GM23338 (cell line): ENCODE measurements at regions not wholly inside any gene's neighbourhood (a gene's known extent, or its start where the extent isn't known, plus 50 kb on each side); places are given as distances from the start of the nearest gene placed in this dataset.

Experiments used
- ATAC-seq: fragments of 200-7000 bp; cut with Tn5 transposase; 3 replicates; pipeline ENCODE4 v1.9.1; 2020
- DNase-seq: peaks from one replicate; pipeline ENCODE4 v3.0.0-alpha.2; 2015; ENCODE audit warnings: low spot score
- H2AFZ ChIP-seq: fragments of 200-600 bp; sonication (generic); 2 replicates; pipeline ENCODE4 v1.8.0; 2016; ENCODE audit warnings: antibody characterized with exemption, mild to moderate bottlenecking, moderate library complexity
- H3F3A ChIP-seq: fragments of 200-600 bp; sonication (generic); replicated peaks from 2 replicates; pipeline ENCODE4 v1.8.0; 2017; ENCODE audit warnings: antibody characterized with exemption, mixed run types, low read depth
- H3K27ac ChIP-seq: fragments of 200-600 bp; sonication (generic); 2 replicates; pipeline ENCODE4 v1.6.1; 2016; ENCODE audit warnings: low read depth
- H3K27me3 ChIP-seq: fragments of 200-600 bp; sonication (generic); 2 replicates; pipeline ENCODE4 v1.8.0; 2016; ENCODE audit warnings: mild to moderate bottlenecking, mixed run types, moderate library complexity; ENCODE audit not compliant: insufficient read depth
- H3K36me3 ChIP-seq: fragments of 200-600 bp; sonication (generic); 2 replicates; pipeline ENCODE4 v1.8.0; 2016; ENCODE audit warnings: mild to moderate bottlenecking; ENCODE audit not compliant: insufficient read depth
- H3K4me1 ChIP-seq: fragments of 200-600 bp; sonication (generic); 2 replicates; pipeline ENCODE4 v1.8.0; 2016; ENCODE audit warnings: mild to moderate bottlenecking, moderate library complexity; ENCODE audit not compliant: insufficient read depth
- H3K4me2 ChIP-seq: fragments of 200-600 bp; sonication (generic); 2 replicates; pipeline ENCODE4 v1.7.1; 2017; ENCODE audit warnings: mixed run types
- H3K4me3 ChIP-seq: fragments of 200-600 bp; sonication (generic); 2 replicates; pipeline ENCODE4 v1.6.1; 2016; ENCODE audit warnings: mixed run types
- H3K79me2 ChIP-seq: fragments of 200-600 bp; sonication (generic); replicated peaks from 2 replicates; pipeline ENCODE4 v1.8.0; 2017; ENCODE audit warnings: mild to moderate bottlenecking; ENCODE audit not compliant: insufficient read depth
- H3K9me2 ChIP-seq: fragments of 200-600 bp; sonication (generic); 2 replicates; pipeline ENCODE4 v1.8.0; 2017; ENCODE audit not compliant: insufficient read depth
- H4K20me1 ChIP-seq: fragments of 200-600 bp; sonication (generic); replicated peaks from 2 replicates; pipeline ENCODE4 v1.8.0; 2017; ENCODE audit warnings: mild to moderate bottlenecking; ENCODE audit not compliant: insufficient read depth
- H3K27ac Mint-ChIP-seq: 2 replicates; pipeline ENCODE4 v1.8.0; 2020; ENCODE audit warnings: inconsistent platforms, mild to moderate bottlenecking, moderate library complexity, mixed read lengths
- H3K27me3 Mint-ChIP-seq: 3 replicates; pipeline ENCODE4 v1.8.0; 2022; ENCODE audit warnings: low read depth, mild to moderate bottlenecking, moderate library complexity, mixed read lengths, inconsistent platforms; ENCODE audit not compliant: insufficient read depth, poor library complexity
- H3K36me3 Mint-ChIP-seq: 3 replicates; pipeline ENCODE4 v1.8.0; 2021; ENCODE audit warnings: low read depth, mild to moderate bottlenecking, inconsistent platforms, moderate library complexity, mixed read lengths
- H3K4me1 Mint-ChIP-seq: 3 replicates; pipeline ENCODE4 v1.8.0; 2020; ENCODE audit warnings: mild to moderate bottlenecking, inconsistent platforms, mixed read lengths
- H3K4me3 Mint-ChIP-seq: 3 replicates; pipeline ENCODE4 v1.8.0; 2021; ENCODE audit warnings: moderate library complexity, mild to moderate bottlenecking, inconsistent platforms, mixed read lengths
- H3K9me3 Mint-ChIP-seq: 3 replicates; pipeline ENCODE4 v1.8.0; 2020; ENCODE audit warnings: moderate library complexity, mild to moderate bottlenecking, inconsistent platforms, mixed read lengths
- CREB1 ChIP-seq: fragments of 250-450 bp; sonication (Bioruptor Pico); IDR thresholded peaks from 2 replicates; pipeline ENCODE4 v1.5.0; 2020; ENCODE audit warnings: low read depth, mild to moderate bottlenecking, moderate library complexity
- CTCF ChIP-seq, 2 experiments: fragments of 200-600 bp in 1 of 2; sonication (generic) in 1 of 2; conservative IDR thresholded peaks; 2 replicates each; pipeline versions ENCODE4 v1.5.1 to v1.6.1; 2016 to 2017; ENCODE audit warnings: antibody characterized with exemption in 2 of 2, low read depth in 2 of 2, mild to moderate bottlenecking in 2 of 2, moderate library complexity in 1 of 2
- EZH2 ChIP-seq: fragments of 200-600 bp; sonication (generic); IDR thresholded peaks from one replicate; pipeline ENCODE4 v1.8.0; 2017; ENCODE audit warnings: antibody characterized with exemption, mild to moderate bottlenecking, low read depth; ENCODE audit not compliant: unreplicated experiment
- EZH2phosphoT487 ChIP-seq: fragments of 200-600 bp; sonication (generic); IDR thresholded peaks from one replicate; pipeline ENCODE4 v1.8.1; 2018; ENCODE audit warnings: antibody characterized with exemption; ENCODE audit not compliant: unreplicated experiment
- JUNB ChIP-seq: IDR thresholded peaks from one replicate; pipeline ENCODE4 v1.6.1; 2016; ENCODE audit warnings: antibody characterized with exemption; ENCODE audit not compliant: unreplicated experiment
- NANOG ChIP-seq: IDR thresholded peaks from 2 replicates; pipeline ENCODE4 v1.6.1; 2016; ENCODE audit warnings: antibody characterized with exemption, borderline replicate concordance
- POLR2AphosphoS5 ChIP-seq: IDR thresholded peaks from 2 replicates; pipeline ENCODE4 v1.6.1; 2016; ENCODE audit warnings: antibody characterized with exemption, low read depth
- REST ChIP-seq: IDR thresholded peaks from one replicate; pipeline ENCODE4 v1.6.1; 2018; ENCODE audit warnings: antibody characterized with exemption; ENCODE audit not compliant: unreplicated experiment
- STAT1 ChIP-seq: IDR thresholded peaks from one replicate; pipeline ENCODE4 v1.6.1; 2016; ENCODE audit warnings: antibody characterized with exemption; ENCODE audit not compliant: unreplicated experiment
- ZNF114 ChIP-seq: fragments of 250-450 bp; sonication (Bioruptor Pico); IDR thresholded peaks from 2 replicates; pipeline ENCODE4 v1.5.0; 2020; ENCODE audit warnings: mild to moderate bottlenecking, moderate library complexity
- ZNF331 ChIP-seq: fragments of 250-450 bp; sonication (Bioruptor Pico); IDR thresholded peaks from 2 replicates; pipeline ENCODE4 v1.5.0; 2020; ENCODE audit warnings: low read depth, mild to moderate bottlenecking, moderate library complexity
- TF ChIP-seq, protein P1 (sequence below): fragments of 250-450 bp; sonication (Bioruptor Pico); IDR thresholded peaks from 2 replicates; pipeline ENCODE4 v1.5.0; 2020; ENCODE audit warnings: mild to moderate bottlenecking, moderate library complexity
- TF ChIP-seq, protein P2 (sequence below): IDR thresholded peaks from 2 replicates; pipeline ENCODE4 v1.6.1; 2016; ENCODE audit warnings: antibody characterized with exemption

- no peaks in the 10 kb centered on the region for H3K79me2 ChIP-seq
- DNase-seq: no peak
- no peak overlapping the region for H3K27ac Mint-ChIP-seq
- no peak overlapping the region for H3K4me3 ChIP-seq
- no peaks in the 10 kb centered on the region for H3K27me3 ChIP-seq
- no peaks in the 10 kb centered on the region for H3F3A ChIP-seq
- no peaks in the 10 kb centered on the region for H3K36me3 ChIP-seq
- no peak overlapping the region for H2AFZ ChIP-seq
- no peaks in the 10 kb centered on the region for H4K20me1 ChIP-seq
- no peak overlapping the region for H3K4me3 Mint-ChIP-seq
- no peaks in the 10 kb centered on the region for H3K4me1 ChIP-seq
- H3K4me1 Mint-ChIP-seq: no peaks in the 10 kb centered on the region; the same call in 2 of the 3 replicates
- no peak overlapping the region for H3K4me2 ChIP-seq
- TF ChIP-seq POLR2AphosphoS5 (no peak), ZNF114 (CRISPR knock-in tag) (no peak), CREB1 (no peak), REST (no peak), NANOG (no peak), STAT1 (no peak), CTCF (conservative IDR thresholded peaks at IDR 0.05; ENCODE audit: low read depth in 2 of 2) (no peak), EZH2 (no peak), JUNB (no peak), ZNF331 (CRISPR knock-in tag) (no peak), EZH2phosphoT487 (no peak)
- TF ChIP-seq, protein P1, sequence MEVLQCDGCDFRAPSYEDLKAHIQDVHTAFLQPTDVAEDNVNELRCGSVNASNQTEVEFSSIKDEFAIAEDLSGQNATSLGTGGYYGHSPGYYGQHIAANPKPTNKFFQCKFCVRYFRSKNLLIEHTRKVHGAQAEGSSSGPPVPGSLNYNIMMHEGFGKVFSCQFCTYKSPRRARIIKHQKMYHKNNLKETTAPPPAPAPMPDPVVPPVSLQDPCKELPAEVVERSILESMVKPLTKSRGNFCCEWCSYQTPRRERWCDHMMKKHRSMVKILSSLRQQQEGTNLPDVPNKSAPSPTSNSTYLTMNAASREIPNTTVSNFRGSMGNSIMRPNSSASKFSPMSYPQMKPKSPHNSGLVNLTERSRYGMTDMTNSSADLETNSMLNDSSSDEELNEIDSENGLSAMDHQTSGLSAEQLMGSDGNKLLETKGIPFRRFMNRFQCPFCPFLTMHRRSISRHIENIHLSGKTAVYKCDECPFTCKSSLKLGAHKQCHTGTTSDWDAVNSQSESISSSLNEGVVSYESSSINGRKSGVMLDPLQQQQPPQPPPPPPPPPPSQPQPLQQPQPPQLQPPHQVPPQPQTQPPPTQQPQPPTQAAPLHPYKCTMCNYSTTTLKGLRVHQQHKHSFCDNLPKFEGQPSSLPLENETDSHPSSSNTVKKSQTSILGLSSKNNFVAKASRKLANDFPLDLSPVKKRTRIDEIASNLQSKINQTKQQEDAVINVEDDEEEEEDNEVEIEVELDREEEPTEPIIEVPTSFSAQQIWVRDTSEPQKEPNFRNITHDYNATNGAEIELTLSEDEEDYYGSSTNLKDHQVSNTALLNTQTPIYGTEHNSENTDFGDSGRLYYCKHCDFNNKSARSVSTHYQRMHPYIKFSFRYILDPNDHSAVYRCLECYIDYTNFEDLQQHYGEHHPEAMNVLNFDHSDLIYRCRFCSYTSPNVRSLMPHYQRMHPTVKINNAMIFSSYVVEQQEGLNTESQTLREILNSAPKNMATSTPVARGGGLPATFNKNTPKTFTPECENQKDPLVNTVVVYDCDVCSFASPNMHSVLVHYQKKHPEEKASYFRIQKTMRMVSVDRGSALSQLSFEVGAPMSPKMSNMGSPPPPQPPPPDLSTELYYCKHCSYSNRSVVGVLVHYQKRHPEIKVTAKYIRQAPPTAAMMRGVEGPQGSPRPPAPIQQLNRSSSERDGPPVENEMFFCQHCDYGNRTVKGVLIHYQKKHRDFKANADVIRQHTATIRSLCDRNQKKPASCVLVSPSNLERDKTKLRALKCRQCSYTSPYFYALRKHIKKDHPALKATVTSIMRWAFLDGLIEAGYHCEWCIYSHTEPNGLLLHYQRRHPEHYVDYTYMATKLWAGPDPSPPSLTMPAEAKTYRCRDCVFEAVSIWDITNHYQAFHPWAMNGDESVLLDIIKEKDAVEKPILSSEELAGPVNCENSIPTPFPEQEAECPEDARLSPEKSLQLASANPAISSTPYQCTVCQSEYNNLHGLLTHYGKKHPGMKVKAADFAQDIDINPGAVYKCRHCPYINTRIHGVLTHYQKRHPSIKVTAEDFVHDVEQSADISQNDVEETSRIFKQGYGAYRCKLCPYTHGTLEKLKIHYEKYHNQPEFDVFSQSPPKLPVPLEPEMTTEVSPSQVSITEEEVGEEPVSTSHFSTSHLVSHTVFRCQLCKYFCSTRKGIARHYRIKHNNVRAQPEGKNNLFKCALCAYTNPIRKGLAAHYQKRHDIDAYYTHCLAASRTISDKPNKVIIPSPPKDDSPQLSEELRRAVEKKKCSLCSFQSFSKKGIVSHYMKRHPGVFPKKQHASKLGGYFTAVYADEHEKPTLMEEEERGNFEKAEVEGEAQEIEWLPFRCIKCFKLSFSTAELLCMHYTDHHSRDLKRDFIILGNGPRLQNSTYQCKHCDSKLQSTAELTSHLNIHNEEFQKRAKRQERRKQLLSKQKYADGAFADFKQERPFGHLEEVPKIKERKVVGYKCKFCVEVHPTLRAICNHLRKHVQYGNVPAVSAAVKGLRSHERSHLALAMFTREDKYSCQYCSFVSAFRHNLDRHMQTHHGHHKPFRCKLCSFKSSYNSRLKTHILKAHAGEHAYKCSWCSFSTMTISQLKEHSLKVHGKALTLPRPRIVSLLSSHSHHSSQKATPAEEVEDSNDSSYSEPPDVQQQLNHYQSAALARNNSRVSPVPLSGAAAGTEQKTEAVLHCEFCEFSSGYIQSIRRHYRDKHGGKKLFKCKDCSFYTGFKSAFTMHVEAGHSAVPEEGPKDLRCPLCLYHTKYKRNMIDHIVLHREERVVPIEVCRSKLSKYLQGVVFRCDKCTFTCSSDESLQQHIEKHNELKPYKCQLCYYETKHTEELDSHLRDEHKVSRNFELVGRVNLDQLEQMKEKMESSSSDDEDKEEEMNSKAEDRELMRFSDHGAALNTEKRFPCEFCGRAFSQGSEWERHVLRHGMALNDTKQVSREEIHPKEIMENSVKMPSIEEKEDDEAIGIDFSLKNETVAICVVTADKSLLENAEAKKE (CRISPR knock-in tag): no peak
- TF ChIP-seq, protein P2, sequence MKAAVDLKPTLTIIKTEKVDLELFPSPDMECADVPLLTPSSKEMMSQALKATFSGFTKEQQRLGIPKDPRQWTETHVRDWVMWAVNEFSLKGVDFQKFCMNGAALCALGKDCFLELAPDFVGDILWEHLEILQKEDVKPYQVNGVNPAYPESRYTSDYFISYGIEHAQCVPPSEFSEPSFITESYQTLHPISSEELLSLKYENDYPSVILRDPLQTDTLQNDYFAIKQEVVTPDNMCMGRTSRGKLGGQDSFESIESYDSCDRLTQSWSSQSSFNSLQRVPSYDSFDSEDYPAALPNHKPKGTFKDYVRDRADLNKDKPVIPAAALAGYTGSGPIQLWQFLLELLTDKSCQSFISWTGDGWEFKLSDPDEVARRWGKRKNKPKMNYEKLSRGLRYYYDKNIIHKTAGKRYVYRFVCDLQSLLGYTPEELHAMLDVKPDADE: no peak
- no peak for ATAC-seq
- peaks cover 12% of the 10 kb centered on the region; the same call in 1 of the 2 replicates for H3K9me2 ChIP-seq
- H3K27ac ChIP-seq: no peak overlapping the region
- peaks cover 2% of the 10 kb centered on the region for H3K27me3 Mint-ChIP-seq
- peaks cover 61% of the 10 kb centered on the region for H3K9me3 Mint-ChIP-seq
- H3K36me3 Mint-ChIP-seq: peaks cover 16% of the 10 kb centered on the region; the same call in 2 of the 3 replicates
Measured at GRCh38 chr1:30144831-30145230, 578.6 kb downstream of the MATN1 start.
